ENCODE measurements at regions not wholly inside any gene's neighbourhood (a gene's known extent, or its start where the extent isn't known, plus 50 kb on each side); places are given as distances from the start of the nearest gene placed in this dataset.
"Not testable (repeated sequence)": the region's sequence is repeated elsewhere in the genome, so short reads cannot be mapped to it uniquely, and the experiment has no call there.

DNA sequence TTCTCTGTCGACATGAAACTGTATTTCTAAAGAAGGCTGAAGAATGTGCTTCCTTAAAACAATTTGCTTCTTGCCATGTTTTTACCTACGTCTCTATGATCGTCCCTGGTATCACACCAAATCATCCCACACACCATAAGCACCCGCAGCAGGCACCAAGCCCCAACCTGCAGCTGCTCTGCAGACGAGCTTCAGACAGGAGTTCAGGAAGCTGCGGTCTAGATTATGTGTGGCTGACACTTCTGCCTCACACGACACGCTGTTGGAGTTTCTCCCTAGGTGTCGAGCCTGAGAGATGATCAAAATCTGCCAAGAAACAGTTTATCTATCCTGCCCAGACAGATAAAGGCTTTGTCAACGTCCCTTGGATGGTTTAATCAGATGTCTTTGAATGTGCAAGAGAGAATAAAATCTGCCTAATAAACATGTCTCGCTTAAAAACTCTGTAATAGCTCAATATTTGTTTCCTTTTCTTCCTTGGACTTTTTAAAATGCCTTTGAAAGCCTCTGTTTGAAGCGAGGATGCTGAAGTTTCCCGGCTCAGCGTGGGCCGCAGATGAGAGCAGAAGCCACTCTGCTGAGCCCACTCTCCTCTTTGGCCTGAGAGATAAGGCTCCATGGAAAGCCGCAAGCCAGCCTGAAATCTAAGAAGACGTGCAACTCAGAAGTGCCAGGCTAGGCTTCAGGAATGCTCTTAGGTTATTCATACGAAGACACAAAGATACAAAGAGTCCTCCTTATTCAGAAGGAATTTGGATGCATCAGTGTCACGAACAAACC, 158.3 kb upstream of the PFKP start:
- Mint-ChIP-seq H3K27ac (no peak overlapping the region), H3K9me3 (no peaks in the 10 kb centered on the region), H3K4me3 (no peak overlapping the region)

DNA sequence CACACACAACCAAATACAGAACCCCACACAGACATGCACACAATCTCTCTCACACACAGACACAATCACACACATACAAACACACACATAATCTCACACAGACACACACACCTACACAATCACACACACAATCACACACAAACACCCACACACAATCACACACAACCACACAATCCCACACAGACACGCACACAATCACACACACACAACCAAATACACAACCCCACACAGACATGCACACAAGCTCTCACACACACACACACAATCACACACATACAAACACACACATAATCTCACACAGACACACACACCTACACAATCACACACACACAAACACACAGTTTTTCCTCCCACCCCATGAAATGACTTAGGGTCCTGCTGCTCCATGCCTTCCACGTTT, 160.4 kb upstream of the PFKP start:
- no peak overlapping the region for H3K4me3 Mint-ChIP-seq
- peaks cover 11% of the 10 kb centered on the region for H3K27me3 Mint-ChIP-seq (ENCODE audit: low read depth)
- no peaks in the 10 kb centered on the region for H3K9me3 Mint-ChIP-seq
- no peak overlapping the region for H3K27ac Mint-ChIP-seq
- peaks cover 11% of the 10 kb centered on the region for H3K4me1 Mint-ChIP-seq (ENCODE audit: low read depth)
- H3K36me3 Mint-ChIP-seq (ENCODE audit: low read depth) = no peaks in the 10 kb centered on the region

More for the DNA sequence above, 158.3 kb upstream of the PFKP start:
- Mint-ChIP-seq H3K4me1 (ENCODE audit: low read depth) (peaks cover 11% of the 10 kb centered on the region), H3K36me3 (ENCODE audit: low read depth) (no peaks in the 10 kb centered on the region), H3K27me3 (ENCODE audit: low read depth) (peaks cover 17% of the 10 kb centered on the region)

DNA sequence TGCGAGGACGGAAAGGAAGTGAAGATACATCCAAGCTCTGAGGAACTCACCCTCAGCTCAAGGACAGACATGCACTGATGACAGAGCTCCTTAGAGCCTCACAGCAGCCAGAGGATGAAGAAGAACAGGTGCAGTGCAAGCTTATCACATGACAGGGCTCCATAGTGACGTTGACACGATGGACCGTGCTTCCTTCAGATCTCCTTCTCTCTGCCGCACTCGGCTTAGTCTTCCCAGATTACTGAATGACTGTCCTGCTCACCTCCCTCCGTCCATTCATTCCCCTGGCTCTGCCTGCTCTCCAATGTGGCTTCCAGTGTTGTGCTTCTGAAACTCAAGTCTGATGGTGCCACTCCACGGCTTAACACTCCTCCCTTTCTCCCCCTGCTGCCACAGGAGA, 161.5 kb upstream of the PFKP start:
- peaks cover 11% of the 10 kb centered on the region for H3K4me1 Mint-ChIP-seq (ENCODE audit: low read depth)
- H3K27ac Mint-ChIP-seq = no peak overlapping the region
- H3K36me3 Mint-ChIP-seq (ENCODE audit: low read depth) = no peaks in the 10 kb centered on the region
- H3K9me3 Mint-ChIP-seq = no peaks in the 10 kb centered on the region
- H3K4me3 Mint-ChIP-seq = no peak overlapping the region
- peaks cover 5% of the 10 kb centered on the region for H3K27me3 Mint-ChIP-seq (ENCODE audit: low read depth)

DNA sequence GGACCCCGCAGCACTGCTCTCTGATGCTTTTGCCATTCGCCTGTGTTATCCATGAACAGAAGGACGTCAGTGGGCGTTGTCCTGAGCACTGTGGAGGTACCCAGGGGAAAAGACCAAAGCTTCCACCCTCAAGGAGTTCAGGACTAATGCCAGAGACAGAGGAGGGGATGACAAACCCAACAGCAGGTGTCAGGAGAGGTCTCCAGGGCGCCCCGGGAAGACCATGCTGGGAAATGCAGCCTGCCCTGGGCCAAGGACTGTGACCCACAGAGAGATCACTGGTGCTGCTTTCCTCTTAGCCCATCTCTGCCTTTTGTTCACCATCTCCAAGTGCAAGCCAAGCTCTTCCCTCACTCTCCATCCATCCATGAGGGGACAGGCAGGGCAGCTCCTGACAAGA, 166.8 kb upstream of the PFKP start:
- H3K27me3 Mint-ChIP-seq (ENCODE audit: low read depth) = no peaks in the 10 kb centered on the region
- H3K36me3 Mint-ChIP-seq (ENCODE audit: low read depth) = no peaks in the 10 kb centered on the region
- H3K4me1 Mint-ChIP-seq (ENCODE audit: low read depth) = no peaks in the 10 kb centered on the region
- no peaks in the 10 kb centered on the region for H3K9me3 Mint-ChIP-seq
- H3K4me3 Mint-ChIP-seq = no peak overlapping the region
- H3K27ac Mint-ChIP-seq = no peak overlapping the region

DNA sequence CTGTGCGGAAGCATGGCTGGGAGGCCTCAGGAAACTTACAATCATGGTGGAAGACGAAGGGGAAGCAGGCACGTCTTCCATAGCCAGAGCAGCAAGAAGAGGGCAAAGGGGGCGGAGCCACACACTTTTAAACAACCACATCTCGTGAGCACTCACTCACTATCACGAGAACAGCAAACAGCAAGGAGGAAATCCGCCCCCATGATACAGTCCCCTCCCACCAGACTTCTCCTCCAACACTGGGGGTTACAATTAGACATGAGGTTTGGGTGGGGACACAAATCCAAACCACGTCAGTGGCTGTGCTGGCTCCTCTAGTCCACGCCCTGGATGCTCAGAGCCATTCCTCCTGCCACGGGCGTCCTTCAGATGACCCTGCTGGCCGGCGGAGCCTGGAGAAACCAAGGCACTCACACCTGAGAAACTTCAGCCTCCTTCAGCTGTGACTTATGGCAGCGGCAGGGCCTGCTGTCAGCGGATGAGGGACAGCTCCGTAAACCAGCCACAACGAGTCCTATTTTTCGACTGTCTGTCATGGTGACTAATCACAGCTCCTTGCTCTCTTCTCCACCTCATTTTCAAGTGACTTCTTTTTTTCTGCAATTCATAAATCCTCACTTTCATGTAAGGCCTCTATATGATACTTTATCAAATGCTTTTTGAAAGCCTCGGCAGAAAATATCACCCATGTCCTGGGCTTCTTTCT, 167.9 kb upstream of the PFKP start:
- Mint-ChIP-seq H3K36me3 (ENCODE audit: low read depth) (no peaks in the 10 kb centered on the region), H3K27ac (no peak overlapping the region), H3K9me3 (no peaks in the 10 kb centered on the region), H3K4me1 (ENCODE audit: low read depth) (no peaks in the 10 kb centered on the region), H3K27me3 (ENCODE audit: low read depth) (no peaks in the 10 kb centered on the region), H3K4me3 (no peak overlapping the region)

DNA sequence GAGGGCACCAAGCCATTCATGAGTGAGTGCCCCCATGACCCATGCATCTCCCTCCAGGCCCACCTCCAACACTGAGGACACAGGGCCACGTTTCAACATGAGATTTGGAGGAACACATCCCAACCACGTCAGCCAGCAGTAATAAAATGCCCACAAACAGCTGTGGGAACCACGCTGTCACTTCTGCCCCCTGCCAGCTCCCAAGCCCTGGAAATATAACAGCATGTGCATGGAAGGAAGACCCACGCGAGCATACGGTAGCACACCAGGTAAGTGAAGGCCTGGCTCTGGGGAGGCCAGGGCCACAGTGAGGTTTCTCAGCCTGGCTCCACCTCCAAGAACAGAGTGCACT, 168.9 kb upstream of the PFKP start:
- no peak overlapping the region for H3K4me3 Mint-ChIP-seq

DNA sequence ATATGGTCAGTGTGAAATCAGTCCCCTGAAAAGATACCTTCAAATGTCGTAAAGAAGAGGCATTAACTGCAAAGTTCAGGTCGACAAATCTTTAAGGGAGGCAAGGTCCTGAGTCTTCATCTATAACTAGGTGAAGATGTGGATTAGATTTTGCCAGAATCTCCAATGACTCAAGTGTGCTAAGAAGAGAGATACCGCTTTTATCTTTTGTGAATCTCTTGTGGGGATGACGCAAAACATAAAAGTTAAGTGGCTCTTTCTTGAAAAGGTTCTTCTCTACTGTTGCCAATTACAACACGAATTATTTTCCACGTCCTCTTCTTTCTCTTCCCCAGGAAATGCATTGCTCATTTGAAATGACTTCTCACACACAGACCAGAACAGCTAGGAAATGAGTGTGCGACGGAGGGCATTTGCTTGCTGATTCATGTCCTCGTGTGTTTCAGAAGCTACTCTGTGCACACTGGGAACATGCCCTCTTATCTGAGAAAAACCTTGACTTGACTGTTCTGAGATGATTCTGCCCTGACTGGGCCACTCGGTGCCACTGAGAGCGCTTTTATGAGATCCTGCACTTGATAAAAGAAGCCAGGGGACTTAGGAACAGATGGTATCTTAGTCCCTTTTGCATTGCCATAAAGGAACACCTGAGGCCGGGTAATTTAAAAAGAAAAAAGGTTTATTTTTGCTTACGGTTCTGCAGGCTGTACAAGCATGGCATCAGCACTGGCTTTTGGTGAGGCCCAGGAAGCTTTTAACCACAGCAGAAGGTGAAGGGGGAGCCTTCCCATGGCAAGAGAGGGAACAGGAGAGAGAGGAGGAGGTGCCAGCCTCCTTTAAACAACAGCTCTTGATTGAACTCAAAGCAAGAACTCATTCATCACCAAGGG, 169.5 kb upstream of the PFKP start:
- Mint-ChIP-seq H3K36me3 (ENCODE audit: low read depth) (no peaks in the 10 kb centered on the region), H3K9me3 (no peaks in the 10 kb centered on the region), H3K27me3 (ENCODE audit: low read depth) (no peaks in the 10 kb centered on the region), H3K27ac (no peak overlapping the region), H3K4me3 (no peak overlapping the region), H3K4me1 (ENCODE audit: low read depth) (no peaks in the 10 kb centered on the region)

More for the DNA sequence above, 168.9 kb upstream of the PFKP start:
- no peak overlapping the region for H3K27ac Mint-ChIP-seq
- no peaks in the 10 kb centered on the region for H3K4me1 Mint-ChIP-seq (ENCODE audit: low read depth)
- H3K9me3 Mint-ChIP-seq = no peaks in the 10 kb centered on the region
- H3K36me3 Mint-ChIP-seq (ENCODE audit: low read depth) = no peaks in the 10 kb centered on the region
- H3K27me3 Mint-ChIP-seq (ENCODE audit: low read depth) = no peaks in the 10 kb centered on the region

DNA sequence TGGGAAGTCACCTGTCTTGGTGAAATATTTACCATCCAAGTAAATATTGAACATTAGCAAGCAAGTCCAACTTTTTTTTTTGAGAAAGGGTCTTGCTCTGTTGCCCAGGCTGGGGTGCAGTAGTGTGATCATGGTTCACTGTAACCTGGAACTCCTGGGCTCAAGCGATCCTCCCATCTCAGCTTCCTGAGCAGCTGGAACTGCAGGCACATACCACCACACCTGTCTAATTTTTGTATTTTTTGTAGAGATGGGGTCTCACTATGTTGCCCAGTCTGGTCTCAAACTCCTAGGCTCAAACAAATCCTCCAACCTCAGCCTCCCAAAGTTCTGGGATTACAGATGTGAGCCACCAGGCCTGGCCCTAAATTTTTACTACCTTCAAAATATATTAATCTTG, 171.0 kb upstream of the PFKP start:
- not testable (repeated sequence) for H3K27ac Mint-ChIP-seq; H3K4me3 Mint-ChIP-seq; H3K36me3 Mint-ChIP-seq (ENCODE audit: low read depth); H3K9me3 Mint-ChIP-seq; H3K4me1 Mint-ChIP-seq (ENCODE audit: low read depth); H3K27me3 Mint-ChIP-seq (ENCODE audit: low read depth)

DNA sequence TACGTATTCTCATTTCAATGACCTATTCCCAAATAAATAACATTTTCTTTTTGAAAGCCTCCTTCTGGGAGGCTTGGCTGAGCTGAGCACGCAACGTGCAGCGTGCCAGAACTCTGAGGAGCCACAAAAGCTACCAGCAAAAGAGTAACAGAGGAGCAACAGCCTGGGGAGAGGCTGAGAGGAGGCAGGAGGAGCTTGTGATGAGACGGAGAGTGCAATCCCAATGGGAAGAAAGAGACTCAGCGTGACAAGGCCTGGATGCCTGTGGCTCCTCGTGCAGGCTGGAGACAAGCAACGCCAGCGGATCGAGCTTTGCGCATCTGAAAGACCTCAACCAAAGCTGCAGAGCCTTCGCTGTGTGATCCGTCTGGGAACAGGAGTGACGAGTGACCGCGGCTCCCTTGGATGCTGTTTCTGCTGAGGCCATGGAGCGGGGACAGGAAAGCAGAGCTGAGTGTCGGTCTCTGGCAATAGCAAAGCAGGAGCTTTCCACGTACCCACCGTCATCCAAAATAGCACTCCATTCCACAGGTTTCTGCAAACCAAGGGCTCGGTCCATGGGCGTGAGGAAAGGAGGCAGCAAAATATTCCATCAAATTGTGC, 171.7 kb upstream of the PFKP start:
- no peaks in the 10 kb centered on the region for H3K27me3 Mint-ChIP-seq (ENCODE audit: low read depth)
- H3K9me3 Mint-ChIP-seq = no peaks in the 10 kb centered on the region
- no peaks in the 10 kb centered on the region for H3K36me3 Mint-ChIP-seq (ENCODE audit: low read depth)
- no peaks in the 10 kb centered on the region for H3K4me1 Mint-ChIP-seq (ENCODE audit: low read depth)
- no peak overlapping the region for H3K27ac Mint-ChIP-seq
- H3K4me3 Mint-ChIP-seq = no peak overlapping the region

DNA sequence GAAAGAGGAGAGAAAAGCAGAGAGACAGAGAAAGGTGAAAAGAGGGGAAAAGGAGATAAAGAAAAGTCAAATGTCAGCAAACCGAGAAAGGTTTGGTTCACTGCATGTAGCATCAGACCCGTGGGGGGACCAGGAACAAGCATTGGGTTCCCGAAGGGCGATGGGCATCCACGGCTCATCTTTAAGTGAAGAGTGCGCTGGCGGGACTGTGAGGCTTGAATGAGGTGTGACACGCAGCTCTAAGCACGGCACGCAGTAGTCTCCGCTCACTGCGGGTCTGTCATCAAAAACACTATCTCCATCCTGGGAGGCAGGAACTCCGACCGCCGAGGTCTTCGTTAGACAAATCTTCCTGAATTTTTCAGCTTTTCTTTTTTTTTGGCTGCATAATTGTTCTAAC, 173.4 kb upstream of the PFKP start:
- H3K4me1 Mint-ChIP-seq (ENCODE audit: low read depth) = no peaks in the 10 kb centered on the region
- no peak overlapping the region for H3K4me3 Mint-ChIP-seq
- no peaks in the 10 kb centered on the region for H3K36me3 Mint-ChIP-seq (ENCODE audit: low read depth)
- H3K27me3 Mint-ChIP-seq (ENCODE audit: low read depth) = no peaks in the 10 kb centered on the region
- H3K27ac Mint-ChIP-seq = no peak overlapping the region
- no peaks in the 10 kb centered on the region for H3K9me3 Mint-ChIP-seq

DNA sequence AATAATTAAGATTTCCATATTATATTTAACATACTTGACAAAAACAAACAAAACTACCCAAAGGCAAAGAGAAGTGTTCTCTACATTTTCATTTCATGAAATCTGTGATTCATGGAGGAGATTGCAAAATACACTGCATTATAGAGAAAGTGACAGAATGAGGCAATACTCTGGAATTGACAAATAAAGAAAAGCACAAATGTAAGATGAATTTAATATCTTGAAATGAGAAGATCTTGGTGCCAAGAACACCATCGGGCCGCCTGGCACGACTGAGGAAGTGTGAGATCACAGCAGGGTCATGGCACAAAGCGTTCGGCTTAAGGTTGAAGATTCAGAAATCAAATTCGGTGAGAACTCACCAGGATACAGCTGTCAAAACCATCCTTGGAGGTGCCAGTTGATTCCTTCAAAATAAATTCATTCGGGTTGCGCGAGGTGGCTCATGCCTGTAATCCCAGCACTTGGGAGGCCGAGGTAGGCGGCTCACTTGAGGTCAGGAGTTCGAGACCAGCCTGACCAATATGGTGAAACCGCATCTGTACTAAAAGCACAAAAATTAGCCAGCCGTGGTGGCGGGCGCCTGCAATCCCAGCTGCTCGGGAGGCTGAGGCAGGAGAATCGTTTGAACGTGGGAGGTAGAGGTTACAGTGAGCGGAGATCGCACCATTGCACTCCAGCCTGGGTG, 174.0 kb upstream of the PFKP start:
- Mint-ChIP-seq H3K27me3 (ENCODE audit: low read depth) (no peaks in the 10 kb centered on the region), H3K4me3 (no peak overlapping the region), H3K9me3 (peaks cover 3% of the 10 kb centered on the region), H3K27ac (no peak overlapping the region), H3K4me1 (ENCODE audit: low read depth) (no peaks in the 10 kb centered on the region), H3K36me3 (ENCODE audit: low read depth) (no peaks in the 10 kb centered on the region)

DNA sequence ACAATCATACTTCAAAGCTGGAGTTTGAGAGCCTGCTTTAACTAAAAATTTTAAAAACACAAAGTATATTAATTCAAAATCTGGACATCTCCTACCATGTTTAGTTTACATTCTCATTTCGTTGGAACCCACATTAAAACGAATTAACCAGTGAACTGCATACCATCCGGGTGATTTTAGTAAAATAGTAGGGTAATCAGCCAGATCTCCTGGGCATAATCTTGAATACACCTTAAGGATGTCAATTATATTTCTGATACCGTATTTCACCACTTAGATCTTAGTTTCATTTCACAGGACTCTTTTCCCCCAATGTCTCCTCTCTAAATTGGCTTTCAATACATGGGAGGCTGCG, 175.6 kb upstream of the PFKP start:
- Mint-ChIP-seq H3K4me3 (no peak overlapping the region), H3K9me3 (peaks cover 6% of the 10 kb centered on the region), H3K36me3 (ENCODE audit: low read depth) (no peaks in the 10 kb centered on the region), H3K27ac (no peak overlapping the region), H3K4me1 (ENCODE audit: low read depth) (no peaks in the 10 kb centered on the region), H3K27me3 (ENCODE audit: low read depth) (no peaks in the 10 kb centered on the region)

DNA sequence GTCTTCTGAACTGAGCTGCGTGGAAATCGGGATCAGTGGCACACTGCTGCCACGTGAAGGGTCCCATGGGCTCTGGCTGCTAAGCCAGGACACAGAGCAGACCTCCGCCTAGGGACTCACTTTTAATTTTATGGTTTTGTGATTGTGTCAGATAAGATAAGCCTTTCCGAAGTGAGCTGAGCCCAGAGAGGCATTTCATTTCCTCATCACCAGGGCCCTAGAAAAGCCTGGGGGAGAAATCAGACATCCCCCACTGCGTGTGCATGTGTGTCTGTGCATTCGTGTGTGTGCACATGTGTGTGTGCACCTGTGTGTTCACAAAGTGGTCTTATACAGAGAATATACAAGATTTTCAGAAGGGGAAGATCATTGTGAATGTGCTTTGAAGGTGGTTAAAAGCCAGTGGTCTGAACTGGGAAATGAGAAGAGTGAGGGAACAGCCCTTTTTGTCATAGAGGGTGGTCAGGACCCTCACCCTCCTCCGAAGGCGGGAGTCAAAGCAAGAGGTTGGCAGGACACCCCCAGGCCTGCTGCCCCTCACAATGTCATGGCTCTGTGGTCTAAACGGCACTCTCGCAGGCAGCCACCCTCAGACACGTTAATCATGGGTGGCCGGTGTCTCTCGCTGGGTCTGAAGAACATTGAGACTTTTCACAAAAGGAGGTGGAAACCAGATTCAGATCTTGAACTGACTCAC, 176.1 kb upstream of the PFKP start:
- no peak overlapping the region for H3K27ac Mint-ChIP-seq
- peaks cover 6% of the 10 kb centered on the region for H3K9me3 Mint-ChIP-seq
- no peak overlapping the region for H3K4me3 Mint-ChIP-seq
- H3K4me1 Mint-ChIP-seq (ENCODE audit: low read depth) = no peaks in the 10 kb centered on the region
- H3K36me3 Mint-ChIP-seq (ENCODE audit: low read depth) = no peaks in the 10 kb centered on the region
- no peaks in the 10 kb centered on the region for H3K27me3 Mint-ChIP-seq (ENCODE audit: low read depth)

DNA sequence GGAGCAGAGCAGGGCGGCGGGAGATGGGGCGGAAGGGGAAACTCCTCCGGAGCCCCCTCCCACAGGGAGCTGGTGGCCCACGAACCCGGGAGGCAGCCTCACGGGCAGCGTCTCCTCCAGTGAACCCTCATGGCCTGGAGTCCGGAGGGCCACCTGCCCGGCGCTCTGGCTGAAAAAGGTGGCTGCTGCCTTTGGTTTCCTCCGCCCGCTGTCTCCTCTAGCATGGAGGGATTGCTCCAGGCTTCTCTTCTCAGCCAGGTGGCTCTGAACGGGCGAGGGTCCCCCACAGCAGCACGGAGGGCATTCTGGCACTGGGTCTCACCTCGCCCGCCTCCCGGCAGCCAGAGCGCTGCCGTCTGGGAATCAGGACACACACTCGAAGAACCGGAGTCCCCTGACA, 177.3 kb upstream of the PFKP start:
- no peak overlapping the region for H3K4me3 Mint-ChIP-seq
- no peaks in the 10 kb centered on the region for H3K36me3 Mint-ChIP-seq (ENCODE audit: low read depth)
- H3K4me1 Mint-ChIP-seq (ENCODE audit: low read depth) = no peaks in the 10 kb centered on the region
- H3K27ac Mint-ChIP-seq = no peak overlapping the region
- H3K9me3 Mint-ChIP-seq = peaks cover 6% of the 10 kb centered on the region
- no peaks in the 10 kb centered on the region for H3K27me3 Mint-ChIP-seq (ENCODE audit: low read depth)

Data from T-helper 1 cell treated with Interleukin-12 subunit alpha and Interleukin-12 subunit beta and Interleukin-4 antibody, amounts not matched to agents 30 μg/mL and 1 μg/mL, for 36 hours (primary cell).